SK-N-SH treated with all-trans-retinoic acid at 6 μM for 48 hours (cell line): ENCODE measurements at regions not wholly inside any gene's neighbourhood (a gene's known extent, or its start where the extent isn't known, plus 50 kb on each side); places are given as distances from the start of the nearest gene placed in this dataset.

Experiments
- ESRRG ChIP-seq: fragments of 250-450 bp; sonication (Bioruptor Pico); IDR thresholded peaks from 2 replicates; pipeline ENCODE4 v1.6.1; 2021; ENCODE audit warnings: mild to moderate bottlenecking
- GLIS3 ChIP-seq: fragments of 250-450 bp; sonication (Bioruptor Pico); IDR thresholded peaks from 2 replicates; pipeline ENCODE4 v1.5.0; 2020; ENCODE audit warnings: mild to moderate bottlenecking, moderate library complexity
- ZFP3 ChIP-seq: fragments of 250-450 bp; sonication (Bioruptor Pico); IDR thresholded peaks from 2 replicates; pipeline ENCODE4 v1.5.0; 2020; ENCODE audit warnings: mild to moderate bottlenecking, moderate library complexity
- ZFP30 ChIP-seq: fragments of 450-650 bp; formaldehyde crosslinking; IDR thresholded peaks from 2 replicates; pipeline ENCODE4 v1.5.0; 2022; ENCODE audit warnings: mild to moderate bottlenecking, moderate library complexity
- TF ChIP-seq, protein P1 (sequence below): fragments of 250-450 bp; sonication (Bioruptor Pico); IDR thresholded peaks from 2 replicates; pipeline ENCODE4 v1.5.0; 2020; ENCODE audit warnings: mild to moderate bottlenecking, moderate library complexity

GRCh38 chr2:240305369-240305962 lies 130.0 kb upstream of the GPC1 start:
- TF ChIP-seq ZFP30 (CRISPR knock-in tag), result no peak
- no peak for TF ChIP-seq ZFP3
- TF ChIP-seq, protein P1, sequence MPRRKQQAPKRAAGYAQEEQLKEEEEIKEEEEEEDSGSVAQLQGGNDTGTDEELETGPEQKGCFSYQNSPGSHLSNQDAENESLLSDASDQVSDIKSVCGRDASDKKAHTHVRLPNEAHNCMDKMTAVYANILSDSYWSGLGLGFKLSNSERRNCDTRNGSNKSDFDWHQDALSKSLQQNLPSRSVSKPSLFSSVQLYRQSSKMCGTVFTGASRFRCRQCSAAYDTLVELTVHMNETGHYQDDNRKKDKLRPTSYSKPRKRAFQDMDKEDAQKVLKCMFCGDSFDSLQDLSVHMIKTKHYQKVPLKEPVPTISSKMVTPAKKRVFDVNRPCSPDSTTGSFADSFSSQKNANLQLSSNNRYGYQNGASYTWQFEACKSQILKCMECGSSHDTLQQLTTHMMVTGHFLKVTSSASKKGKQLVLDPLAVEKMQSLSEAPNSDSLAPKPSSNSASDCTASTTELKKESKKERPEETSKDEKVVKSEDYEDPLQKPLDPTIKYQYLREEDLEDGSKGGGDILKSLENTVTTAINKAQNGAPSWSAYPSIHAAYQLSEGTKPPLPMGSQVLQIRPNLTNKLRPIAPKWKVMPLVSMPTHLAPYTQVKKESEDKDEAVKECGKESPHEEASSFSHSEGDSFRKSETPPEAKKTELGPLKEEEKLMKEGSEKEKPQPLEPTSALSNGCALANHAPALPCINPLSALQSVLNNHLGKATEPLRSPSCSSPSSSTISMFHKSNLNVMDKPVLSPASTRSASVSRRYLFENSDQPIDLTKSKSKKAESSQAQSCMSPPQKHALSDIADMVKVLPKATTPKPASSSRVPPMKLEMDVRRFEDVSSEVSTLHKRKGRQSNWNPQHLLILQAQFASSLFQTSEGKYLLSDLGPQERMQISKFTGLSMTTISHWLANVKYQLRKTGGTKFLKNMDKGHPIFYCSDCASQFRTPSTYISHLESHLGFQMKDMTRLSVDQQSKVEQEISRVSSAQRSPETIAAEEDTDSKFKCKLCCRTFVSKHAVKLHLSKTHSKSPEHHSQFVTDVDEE (CRISPR knock-in tag), result no peak
- no peak for TF ChIP-seq ESRRG
- no peak for TF ChIP-seq GLIS3
